A549 (cell line): ENCODE measurements at regions not wholly inside any gene's neighbourhood (a gene's known extent, or its start where the extent isn't known, plus 50 kb on each side); places are given as distances from the start of the nearest gene placed in this dataset.

Experiments used
- ATAC-seq, 2 experiments: fragments of 200-7000 bp in 1 of 2; fragments of >200 bp in 1 of 2; cut with Nextera tagmentation in 1 of 2; cut with Tn5 transposase in 1 of 2; 3 replicates each; pipeline versions ENCODE4 v1.8.0 to v1.9.1; 2018 to 2020; ENCODE audit warnings: mild to moderate bottlenecking in 1 of 2, moderate library complexity in 1 of 2
- CTCF ChIA-PET: fragments of 300-600 bp; sonication (Branson Sonifier 250); formaldehyde crosslinking; extraction: SDS; loops from one replicate; lab custom pipeline; 2021; ENCODE audit warnings: antibody characterized with exemption, inconsistent platforms; lab: Yijun Ruan, JAX
- POLR2A ChIA-PET: fragments of 350-600 bp; formaldehyde crosslinking; extraction: SDS; loops from one replicate; lab custom pipeline; 2021; ENCODE audit warnings: antibody characterized with exemption, inconsistent platforms; lab: Yijun Ruan, JAX
- DNase-seq, 2 experiments: peaks; one replicate each; pipeline versions ENCODE4 v3.0.0 to v3.0.0-alpha.2; 2011 to 2016; ENCODE audit warnings: low read depth in 1 of 2, low spot score in 1 of 2
- FAIRE-seq: peaks from 2 replicates; lab custom pipeline; 2011; peaks lifted over from hg19 to GRCh38; lab: Jason Lieb, UNC
- H3K27ac ChIP-seq, 2 experiments: fragments of >200 bp; sonication (Bioruptor Twin); formaldehyde crosslinking; 3 replicates each; pipeline ENCODE4 v1.5.1; 2016 to 2017
- H3K4me1 ChIP-seq: fragments of >200 bp; sonication (Bioruptor Twin); formaldehyde crosslinking; 3 replicates; pipeline ENCODE4 v1.6.1; 2016
- H3K4me2 ChIP-seq: fragments of >200 bp; sonication (Bioruptor Twin); formaldehyde crosslinking; 3 replicates; pipeline ENCODE4 v1.6.1; 2016
- H3K4me3 ChIP-seq: fragments of >200 bp; sonication (Bioruptor Twin); formaldehyde crosslinking; 3 replicates; pipeline ENCODE4 v1.5.1; 2016
- H3K9me3 ChIP-seq: fragments of >200 bp; sonication (Bioruptor Twin); formaldehyde crosslinking; 3 replicates; pipeline ENCODE4 v1.6.1; 2016
- CTCF ChIP-seq: fragments of >200 bp; sonication (Bioruptor Twin); formaldehyde crosslinking; IDR thresholded peaks from 3 replicates; pipeline ENCODE4 v1.5.1; 2016
- FOXS1 ChIP-seq: fragments of 250-450 bp; sonication (Bioruptor Pico); IDR thresholded peaks from 2 replicates; pipeline ENCODE4 v1.5.0; 2020; ENCODE audit warnings: mild to moderate bottlenecking, moderate library complexity
- JUNB ChIP-seq: fragments of >200 bp; sonication (Bioruptor Twin); formaldehyde crosslinking; IDR thresholded peaks from 2 replicates; pipeline ENCODE4 v1.6.1; 2016
- RAD21 ChIP-seq, 2 experiments: fragments of >200 bp in 1 of 2; sonication (Bioruptor Twin) in 1 of 2; formaldehyde crosslinking in 1 of 2; IDR thresholded peaks in 1 of 2; conservative IDR thresholded peaks in 1 of 2; 2 replicates in 1 of 2; 3 replicates in 1 of 2; pipeline ENCODE4 v1.6.1; 2012 to 2018; ENCODE audit warnings: inconsistent platforms in 1 of 2
- SMC3 ChIP-seq: fragments of >200 bp; sonication (Bioruptor Twin); formaldehyde crosslinking; IDR thresholded peaks from 3 replicates; pipeline ENCODE4 v1.6.1; 2018; ENCODE audit warnings: inconsistent platforms
- WGBS: methylation state at CpG from one replicate; pipeline ENCODE4 v1.1.6; 2017; ENCODE audit errors: missing lambda C conversion rate; 5-methylcytosine and 5-hydroxymethylcytosine counted together
- TF ChIP-seq, protein P1 (sequence below): fragments of 200-600 bp; sonication (generic); IDR thresholded peaks from 2 replicates; pipeline ENCODE4 v1.6.1; 2016; ENCODE audit warnings: antibody characterized with exemption, mild to moderate bottlenecking, moderate library complexity
- TF ChIP-seq, protein P2 (sequence below): fragments of >200 bp; sonication (Bioruptor Twin); formaldehyde crosslinking; IDR thresholded peaks from 2 replicates; pipeline ENCODE4 v1.6.1; 2016
- TF ChIP-seq, protein P3 (sequence below): IDR thresholded peaks from 2 replicates; pipeline ENCODE4 v1.6.1; 2012; ENCODE audit warnings: low read depth, borderline replicate concordance
- TF ChIP-seq, protein P4 (sequence below): IDR thresholded peaks from 2 replicates; pipeline ENCODE4 v1.6.1; 2012

DNA sequence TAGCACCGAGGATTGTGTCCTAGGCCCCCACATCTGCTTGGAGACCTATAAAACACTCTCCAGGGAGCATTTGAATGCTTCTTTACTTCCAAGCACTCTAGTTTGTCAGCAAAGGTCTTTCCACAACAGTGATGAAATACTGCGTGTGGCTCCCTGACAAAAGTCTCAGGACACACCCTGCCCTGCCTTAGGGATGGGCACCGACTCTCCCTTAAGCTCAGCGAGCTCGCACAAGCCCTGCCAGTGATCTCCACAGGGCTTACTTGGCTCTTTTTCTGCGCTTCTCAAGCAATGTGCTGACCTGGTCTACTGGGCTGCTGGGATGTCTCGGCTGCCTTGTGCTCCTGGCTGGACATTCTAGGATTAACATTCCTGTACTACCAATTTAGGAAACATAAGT is 84.3 kb upstream of the MPP7 start (continued):
- TF ChIP-seq, protein P1, sequence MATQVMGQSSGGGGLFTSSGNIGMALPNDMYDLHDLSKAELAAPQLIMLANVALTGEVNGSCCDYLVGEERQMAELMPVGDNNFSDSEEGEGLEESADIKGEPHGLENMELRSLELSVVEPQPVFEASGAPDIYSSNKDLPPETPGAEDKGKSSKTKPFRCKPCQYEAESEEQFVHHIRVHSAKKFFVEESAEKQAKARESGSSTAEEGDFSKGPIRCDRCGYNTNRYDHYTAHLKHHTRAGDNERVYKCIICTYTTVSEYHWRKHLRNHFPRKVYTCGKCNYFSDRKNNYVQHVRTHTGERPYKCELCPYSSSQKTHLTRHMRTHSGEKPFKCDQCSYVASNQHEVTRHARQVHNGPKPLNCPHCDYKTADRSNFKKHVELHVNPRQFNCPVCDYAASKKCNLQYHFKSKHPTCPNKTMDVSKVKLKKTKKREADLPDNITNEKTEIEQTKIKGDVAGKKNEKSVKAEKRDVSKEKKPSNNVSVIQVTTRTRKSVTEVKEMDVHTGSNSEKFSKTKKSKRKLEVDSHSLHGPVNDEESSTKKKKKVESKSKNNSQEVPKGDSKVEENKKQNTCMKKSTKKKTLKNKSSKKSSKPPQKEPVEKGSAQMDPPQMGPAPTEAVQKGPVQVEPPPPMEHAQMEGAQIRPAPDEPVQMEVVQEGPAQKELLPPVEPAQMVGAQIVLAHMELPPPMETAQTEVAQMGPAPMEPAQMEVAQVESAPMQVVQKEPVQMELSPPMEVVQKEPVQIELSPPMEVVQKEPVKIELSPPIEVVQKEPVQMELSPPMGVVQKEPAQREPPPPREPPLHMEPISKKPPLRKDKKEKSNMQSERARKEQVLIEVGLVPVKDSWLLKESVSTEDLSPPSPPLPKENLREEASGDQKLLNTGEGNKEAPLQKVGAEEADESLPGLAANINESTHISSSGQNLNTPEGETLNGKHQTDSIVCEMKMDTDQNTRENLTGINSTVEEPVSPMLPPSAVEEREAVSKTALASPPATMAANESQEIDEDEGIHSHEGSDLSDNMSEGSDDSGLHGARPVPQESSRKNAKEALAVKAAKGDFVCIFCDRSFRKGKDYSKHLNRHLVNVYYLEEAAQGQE, result no peak

- no peak overlapping the region for H3K4me3 ChIP-seq
- CTCF ChIA-PET, result interaction anchor here (3.0 to 4.1 kb wide), 2 partner anchors 10 to 11 kb away, joined by 9 to 51 read pairs; no protein-coding TSS in a partner anchor
- no peaks in the 10 kb centered on the region for H3K4me1 ChIP-seq
- H3K27ac ChIP-seq, result no peak overlapping the region
- no peak for ATAC-seq
- DNase-seq, result no peak
- TF ChIP-seq, protein P2, sequence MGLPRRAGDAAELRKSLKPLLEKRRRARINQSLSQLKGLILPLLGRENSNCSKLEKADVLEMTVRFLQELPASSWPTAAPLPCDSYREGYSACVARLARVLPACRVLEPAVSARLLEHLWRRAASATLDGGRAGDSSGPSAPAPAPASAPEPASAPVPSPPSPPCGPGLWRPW, result no peak
- no peak for FAIRE-seq
- no peak overlapping the region for H3K4me2 ChIP-seq
- 32% methylated on average over 5 of the region's 5 CpGs for WGBS
- H3K9me3 ChIP-seq, result no peaks in the 10 kb centered on the region
- POLR2A ChIA-PET, result no interaction called here
Observed at GRCh38 chr10:28391283-28391682, 88.4 kb upstream of the MPP7 start.

DNA sequence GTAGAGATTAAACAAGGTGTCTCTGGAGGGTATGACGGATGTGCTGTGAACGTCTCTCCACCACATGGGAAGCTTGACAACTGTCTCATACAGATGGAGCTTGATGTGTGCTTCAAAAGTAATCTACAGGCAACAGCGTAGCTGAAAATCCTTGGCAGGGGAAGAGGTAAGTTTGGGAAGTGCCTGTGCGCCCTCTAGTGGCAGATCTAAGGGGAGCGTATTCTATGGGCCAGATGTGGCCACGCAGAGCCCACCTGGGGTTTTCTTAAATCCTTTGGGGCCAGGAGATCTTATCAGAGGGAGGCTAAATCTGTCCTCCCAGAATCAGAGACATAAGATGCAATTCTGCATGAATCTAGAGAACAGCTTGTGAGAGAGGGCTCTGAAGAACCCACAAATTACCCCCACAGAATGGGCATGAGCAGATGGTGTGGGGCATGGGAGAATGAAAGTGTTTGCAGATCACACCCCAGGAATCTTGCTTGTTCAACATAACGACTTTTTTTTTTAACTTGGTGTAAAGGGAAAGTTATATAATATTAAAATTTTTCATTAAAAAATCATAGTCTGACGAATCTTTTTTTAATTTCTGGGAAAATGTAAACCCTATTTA is 91.2 kb upstream of the MPP7 start:
- H3K4me1 ChIP-seq, result no peaks in the 10 kb centered on the region
- H3K9me3 ChIP-seq, result no peaks in the 10 kb centered on the region
- peak; percentile 31 to 73 for DNase-seq
- POLR2A ChIA-PET, result no interaction called here
- TF ChIP-seq RAD21 (conservative IDR thresholded peaks at IDR 0.05 in 1 of 2, IDR thresholded peaks at IDR 0.05 in 1 of 2) (peak; percentile 69 to 76), CTCF (peak; percentile 90), FOXS1 (no peak), JUNB (no peak), SMC3 (peak; percentile 63)
- TF ChIP-seq, protein P3, sequence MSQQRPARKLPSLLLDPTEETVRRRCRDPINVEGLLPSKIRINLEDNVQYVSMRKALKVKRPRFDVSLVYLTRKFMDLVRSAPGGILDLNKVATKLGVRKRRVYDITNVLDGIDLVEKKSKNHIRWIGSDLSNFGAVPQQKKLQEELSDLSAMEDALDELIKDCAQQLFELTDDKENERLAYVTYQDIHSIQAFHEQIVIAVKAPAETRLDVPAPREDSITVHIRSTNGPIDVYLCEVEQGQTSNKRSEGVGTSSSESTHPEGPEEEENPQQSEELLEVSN, result no peak
- TF ChIP-seq, protein P1, result no peak
- TF ChIP-seq, protein P4, sequence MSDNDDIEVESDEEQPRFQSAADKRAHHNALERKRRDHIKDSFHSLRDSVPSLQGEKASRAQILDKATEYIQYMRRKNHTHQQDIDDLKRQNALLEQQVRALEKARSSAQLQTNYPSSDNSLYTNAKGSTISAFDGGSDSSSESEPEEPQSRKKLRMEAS, result no peak
- H3K4me2 ChIP-seq, result peak overlapping the region; percentile 40; the same call in 2 of the 3 replicates
- CTCF ChIA-PET, result interaction anchor here (0.6 to 4.1 kb wide), 41 partner anchors 8 to 633 kb away, joined by 3 to 51 read pairs (median 5); partner anchors contain the start of gene MPP7
- 6% methylated on average over 8 of the region's 8 CpGs for WGBS
- FAIRE-seq, result no peak
- ATAC-seq, result peak; percentile 98 to 99
- H3K4me3 ChIP-seq, result no peak overlapping the region
- H3K27ac ChIP-seq, result no peak overlapping the region
